ENCODE measurements at regions not wholly inside any gene's neighbourhood (a gene's known extent, or its start where the extent isn't known, plus 50 kb on each side); places are given as distances from the start of the nearest gene placed in this dataset.

GRCh38 chr3:147620906-147621305, 211.7 kb downstream of the ZIC1 start:
- no peak for TF ChIP-seq CTCF (conservative IDR thresholded peaks at IDR 0.05; ENCODE audit: low read depth, low read length)
- TF ChIP-seq EZH2 (IDR thresholded peaks at IDR 0.05; ENCODE audit: borderline replicate concordance, low read depth, low read length, poor library complexity, severe bottlenecking) = no peak

All from A673 (cell line).